ENCODE measurements at regions not wholly inside any gene's neighbourhood (a gene's known extent, or its start where the extent isn't known, plus 50 kb on each side); places are given as distances from the start of the nearest gene placed in this dataset.

DNA sequence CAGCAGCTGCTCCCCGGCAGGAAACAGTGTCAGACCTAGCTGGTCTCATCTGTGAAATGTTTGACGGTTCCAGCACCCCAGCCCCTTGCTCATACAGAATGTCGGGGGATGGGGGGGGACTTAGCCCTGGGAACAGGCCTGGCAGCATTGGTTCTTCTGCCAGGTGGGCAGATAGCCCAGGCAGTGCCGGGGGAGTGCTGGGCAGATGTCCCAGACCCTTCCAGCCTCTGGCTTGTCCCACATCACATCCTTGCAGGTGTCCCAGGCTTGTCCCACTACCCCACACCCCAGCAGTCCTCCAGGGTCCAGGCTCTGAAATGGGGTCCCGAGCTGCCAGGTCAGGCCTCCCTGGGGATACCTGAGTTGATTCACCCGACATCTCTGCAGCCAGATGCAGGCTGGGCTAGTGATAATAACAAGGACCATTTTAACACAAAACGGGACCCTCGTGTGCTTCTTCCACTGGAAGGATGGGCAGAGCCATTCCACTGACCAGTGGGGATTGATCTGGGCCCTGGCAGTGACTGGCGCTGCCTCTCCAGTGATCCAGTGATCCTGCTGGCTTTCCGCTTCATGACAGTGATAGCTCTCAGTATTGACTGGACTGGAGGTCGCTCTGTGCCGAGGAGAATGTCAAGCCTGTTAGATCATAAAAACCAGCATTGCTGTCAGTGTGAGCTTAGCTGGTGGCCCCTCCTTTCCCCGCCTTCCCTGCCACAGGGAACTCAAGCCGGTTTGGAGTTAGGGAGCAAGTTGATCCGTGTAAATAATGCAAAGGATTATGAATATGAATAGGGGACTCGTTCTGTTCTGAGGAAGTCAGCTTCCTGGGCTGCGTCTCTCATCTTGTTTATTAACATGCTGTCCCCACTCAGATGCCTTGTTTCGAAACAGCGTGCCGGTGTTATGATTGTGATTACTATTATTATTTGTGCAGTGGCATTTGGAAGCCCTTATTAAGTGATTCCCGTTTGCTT is 180.6 kb downstream of the AACS start:
- in situ Hi-C loops (cut with MboI; ENCODE audit: low pct_unique_long_range_greater_than_20kb, low sequenced_read_pairs, unreplicated experiment), result no loop called here
- no peak for DNase-seq (ENCODE audit: low spot score)
- TF ChIP-seq, protein P1, sequence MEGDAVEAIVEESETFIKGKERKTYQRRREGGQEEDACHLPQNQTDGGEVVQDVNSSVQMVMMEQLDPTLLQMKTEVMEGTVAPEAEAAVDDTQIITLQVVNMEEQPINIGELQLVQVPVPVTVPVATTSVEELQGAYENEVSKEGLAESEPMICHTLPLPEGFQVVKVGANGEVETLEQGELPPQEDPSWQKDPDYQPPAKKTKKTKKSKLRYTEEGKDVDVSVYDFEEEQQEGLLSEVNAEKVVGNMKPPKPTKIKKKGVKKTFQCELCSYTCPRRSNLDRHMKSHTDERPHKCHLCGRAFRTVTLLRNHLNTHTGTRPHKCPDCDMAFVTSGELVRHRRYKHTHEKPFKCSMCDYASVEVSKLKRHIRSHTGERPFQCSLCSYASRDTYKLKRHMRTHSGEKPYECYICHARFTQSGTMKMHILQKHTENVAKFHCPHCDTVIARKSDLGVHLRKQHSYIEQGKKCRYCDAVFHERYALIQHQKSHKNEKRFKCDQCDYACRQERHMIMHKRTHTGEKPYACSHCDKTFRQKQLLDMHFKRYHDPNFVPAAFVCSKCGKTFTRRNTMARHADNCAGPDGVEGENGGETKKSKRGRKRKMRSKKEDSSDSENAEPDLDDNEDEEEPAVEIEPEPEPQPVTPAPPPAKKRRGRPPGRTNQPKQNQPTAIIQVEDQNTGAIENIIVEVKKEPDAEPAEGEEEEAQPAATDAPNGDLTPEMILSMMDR (IDR thresholded peaks at IDR 0.05; ENCODE audit: extremely low read depth, insufficient read depth, missing control alignments), result no peak

DNA sequence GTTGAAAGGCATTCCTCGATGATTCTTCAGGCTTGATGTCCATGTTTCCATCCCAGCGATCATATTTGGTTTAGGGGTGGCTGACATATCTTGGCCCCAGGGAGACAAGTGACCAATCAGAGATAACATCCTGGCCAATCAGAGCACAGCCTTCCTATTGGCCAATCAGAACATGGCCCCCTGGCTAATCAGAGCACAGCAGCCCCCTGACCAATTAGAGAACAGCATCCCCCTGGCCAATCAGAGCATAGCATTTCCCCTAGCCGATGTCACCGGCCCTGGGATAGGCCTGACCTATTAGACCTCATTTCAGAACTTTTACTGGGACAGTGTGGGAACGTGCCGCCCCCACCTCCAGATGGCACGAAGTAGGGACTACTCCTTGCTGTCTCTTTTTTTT is 182.2 kb downstream of the AACS start:
- no peak for DNase-seq (ENCODE audit: low spot score)
- in situ Hi-C loops (cut with MboI; ENCODE audit: low pct_unique_long_range_greater_than_20kb, low sequenced_read_pairs, unreplicated experiment), result no loop called here

DNA sequence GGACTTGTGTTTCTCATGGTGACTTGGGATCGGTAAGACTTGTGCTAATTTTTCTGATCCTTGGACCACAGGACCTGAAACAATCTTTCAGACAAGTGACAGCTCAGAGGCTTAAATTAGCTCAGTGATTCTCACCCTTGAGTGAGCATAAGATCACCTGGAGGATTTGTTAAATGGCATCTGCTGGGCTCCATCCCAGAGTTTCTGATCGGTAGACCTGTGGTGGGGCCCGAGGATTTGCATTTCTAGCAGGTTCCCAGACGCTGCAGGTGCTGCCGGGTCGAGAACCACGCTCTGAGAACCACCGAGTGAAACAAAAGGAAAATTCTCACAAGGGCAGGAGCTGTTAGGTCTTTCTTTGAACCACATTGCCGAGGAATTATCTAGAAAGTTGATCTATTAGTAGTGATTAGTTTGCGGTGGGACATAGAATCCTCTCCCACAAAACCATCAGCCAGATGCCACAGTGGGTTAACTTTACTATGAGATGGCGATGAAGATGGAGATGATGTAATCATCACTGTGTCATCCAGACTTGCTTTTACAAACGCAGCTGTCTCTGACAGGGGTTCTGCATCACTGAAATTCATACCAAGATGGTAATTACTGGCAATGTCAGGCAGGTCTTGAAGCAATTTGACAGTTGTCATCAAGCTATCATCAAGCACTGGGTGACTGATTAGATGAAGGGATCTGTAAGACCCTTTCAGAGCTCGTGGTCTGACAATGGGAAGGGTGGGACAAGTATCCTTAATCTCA is 184.0 kb downstream of the AACS start:
- in situ Hi-C loops (cut with MboI; ENCODE audit: low pct_unique_long_range_greater_than_20kb, low sequenced_read_pairs, unreplicated experiment), result no loop called here
- TF ChIP-seq, protein P1 (IDR thresholded peaks at IDR 0.05; ENCODE audit: extremely low read depth, insufficient read depth, missing control alignments), result no peak

More for the DNA sequence above, 182.2 kb downstream of the AACS start:
- TF ChIP-seq, protein P1 (IDR thresholded peaks at IDR 0.05; ENCODE audit: extremely low read depth, insufficient read depth, missing control alignments), result no peak

DNA sequence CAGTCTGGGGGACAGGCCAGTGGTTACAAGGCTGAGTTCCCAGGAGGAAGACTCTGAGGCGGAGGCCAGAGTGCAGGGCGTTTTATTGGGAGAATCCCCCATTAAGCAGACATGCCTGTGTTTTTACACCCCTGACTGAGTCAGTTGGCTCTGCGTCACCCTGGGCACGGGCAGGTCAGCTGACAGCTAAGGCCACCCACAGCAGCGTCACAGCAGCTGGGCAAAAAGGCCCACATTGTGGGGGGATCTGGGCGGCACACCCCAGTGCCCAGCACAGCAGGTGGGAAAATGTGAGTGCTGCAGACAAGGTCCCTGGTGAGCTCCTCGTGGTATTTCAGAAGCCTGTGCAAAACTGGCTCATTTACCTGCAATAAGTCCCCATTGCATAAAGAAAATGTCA is 184.7 kb downstream of the AACS start:
- DNase-seq (ENCODE audit: low spot score), result no peak
- in situ Hi-C loops (cut with MboI; ENCODE audit: low pct_unique_long_range_greater_than_20kb, low sequenced_read_pairs, unreplicated experiment), result no loop called here
- TF ChIP-seq, protein P1 (IDR thresholded peaks at IDR 0.05; ENCODE audit: extremely low read depth, insufficient read depth, missing control alignments), result no peak

More for the DNA sequence above, 184.0 kb downstream of the AACS start:
- no peak for DNase-seq (ENCODE audit: low spot score)

DNA sequence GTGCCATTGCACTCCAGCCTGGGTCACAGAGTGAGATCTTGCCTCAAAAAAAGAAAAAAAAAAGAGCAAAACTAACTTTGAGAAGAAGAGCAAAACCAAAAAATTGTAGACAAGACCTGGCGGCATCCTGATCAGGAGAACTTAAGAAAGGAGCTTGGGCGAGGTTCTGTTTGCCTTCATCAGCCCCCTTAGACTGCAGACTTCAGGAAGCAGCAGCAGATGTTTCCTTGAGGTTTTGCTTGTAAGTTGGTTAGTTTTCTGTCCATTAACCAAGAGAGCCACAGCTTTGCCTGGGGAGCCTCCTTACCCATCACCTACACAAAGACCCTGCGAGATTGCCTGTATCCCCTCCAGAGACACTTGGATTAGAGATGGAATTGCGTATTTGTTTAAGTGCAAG is 189.0 kb downstream of the AACS start:
- no peak for DNase-seq (ENCODE audit: low spot score)
- in situ Hi-C loops (cut with MboI; ENCODE audit: low pct_unique_long_range_greater_than_20kb, low sequenced_read_pairs, unreplicated experiment), result no loop called here
- TF ChIP-seq, protein P1 (IDR thresholded peaks at IDR 0.05; ENCODE audit: extremely low read depth, insufficient read depth, missing control alignments), result no peak

DNA sequence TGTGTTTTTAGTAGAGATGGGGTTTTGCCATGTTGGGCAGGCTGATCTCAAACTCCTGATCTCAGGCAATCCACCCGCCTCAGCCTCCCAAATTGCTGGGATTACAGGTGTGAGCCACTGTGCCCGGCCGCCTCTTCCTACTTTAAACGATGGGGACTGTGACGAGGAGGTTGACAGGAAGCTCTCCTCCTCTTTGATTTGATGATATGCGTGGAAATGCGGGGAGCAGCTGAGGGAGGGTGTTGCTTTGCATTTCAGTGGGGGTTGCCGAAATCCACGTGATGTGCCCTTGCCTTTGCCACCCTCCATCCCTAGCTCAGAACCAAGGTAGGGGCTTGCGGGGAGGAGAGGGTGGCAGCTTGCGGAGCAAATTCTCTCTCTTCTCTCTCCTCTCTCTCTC is 189.6 kb downstream of the AACS start:
- TF ChIP-seq, protein P1 (IDR thresholded peaks at IDR 0.05; ENCODE audit: extremely low read depth, insufficient read depth, missing control alignments), result no peak
- DNase-seq (ENCODE audit: low spot score), result no peak
- in situ Hi-C loops (cut with MboI; ENCODE audit: low pct_unique_long_range_greater_than_20kb, low sequenced_read_pairs, unreplicated experiment), result no loop called here

All from GM13977 (cell line).